ENCODE measurements at regions not wholly inside any gene's neighbourhood (a gene's known extent, or its start where the extent isn't known, plus 50 kb on each side); places are given as distances from the start of the nearest gene placed in this dataset.

DNA sequence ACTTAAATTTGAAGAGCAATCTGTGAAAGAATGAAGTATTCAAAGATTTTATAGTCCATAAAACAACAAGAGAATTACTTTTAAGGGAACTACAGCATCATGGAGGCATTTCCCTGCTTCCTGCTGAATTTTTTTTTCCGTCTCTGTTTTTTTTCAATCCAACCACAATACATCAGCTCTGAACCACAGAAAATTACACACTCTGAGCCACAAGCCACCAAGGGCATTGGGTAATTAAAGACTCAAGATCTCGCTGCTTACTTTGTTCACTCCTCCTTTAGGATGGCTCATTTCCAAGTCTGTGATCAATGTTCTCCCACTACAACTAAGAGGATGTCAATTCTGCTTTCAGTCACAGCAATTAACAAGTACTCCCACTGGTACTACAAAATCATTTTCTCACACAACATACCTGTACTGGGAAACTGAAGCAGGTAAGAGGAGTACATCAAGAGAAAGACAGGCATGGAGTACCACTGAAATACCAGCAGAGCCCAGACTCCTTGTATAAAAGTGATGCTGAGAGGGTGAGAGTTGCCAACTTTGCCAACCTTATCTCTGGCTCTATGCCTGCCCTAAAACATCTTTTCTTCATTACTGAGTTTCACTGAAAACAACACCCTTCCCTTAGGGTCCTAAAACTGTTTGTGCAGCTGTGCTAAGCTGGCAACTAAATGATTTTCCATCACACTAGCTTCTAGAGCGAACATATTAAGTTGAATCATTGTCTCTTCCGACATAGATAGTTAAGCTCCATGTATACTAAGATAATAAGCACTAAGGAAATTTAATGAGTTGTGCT lies 105.8 kb upstream of the MAGEB18 start:
- Histone ChIP-seq H3K79me2 (ENCODE audit: low read depth) (no peaks in the 10 kb centered on the region), H3K27ac (no peak overlapping the region), H3F3A (ENCODE audit: low read depth) (no peaks in the 10 kb centered on the region), H3K36me3 (no peaks in the 10 kb centered on the region), H2AFZ (replicated peaks) (no peak overlapping the region), H3K4me3 (no peak overlapping the region), H3K9me3 (ENCODE audit: low read depth) (no peaks in the 10 kb centered on the region), H3K4me1 (no peaks in the 10 kb centered on the region), H3K27me3 (no peaks in the 10 kb centered on the region), H3K9ac (no peak overlapping the region), H4K20me1 (ENCODE audit: low read depth) (no peaks in the 10 kb centered on the region), H3K4me2 (no peak overlapping the region)
- DNase-seq (ENCODE audit: low spot score), result no peak
- no peak overlapping the region for H3K27ac Mint-ChIP-seq
- H3K9me3 Mint-ChIP-seq, result no peaks in the 10 kb centered on the region
- TF ChIP-seq EZH2phosphoT487 (IDR thresholded peaks at IDR 0.05) (no peak), EZH2 (IDR thresholded peaks at IDR 0.05) (no peak)
- TF ChIP-seq, protein P1, sequence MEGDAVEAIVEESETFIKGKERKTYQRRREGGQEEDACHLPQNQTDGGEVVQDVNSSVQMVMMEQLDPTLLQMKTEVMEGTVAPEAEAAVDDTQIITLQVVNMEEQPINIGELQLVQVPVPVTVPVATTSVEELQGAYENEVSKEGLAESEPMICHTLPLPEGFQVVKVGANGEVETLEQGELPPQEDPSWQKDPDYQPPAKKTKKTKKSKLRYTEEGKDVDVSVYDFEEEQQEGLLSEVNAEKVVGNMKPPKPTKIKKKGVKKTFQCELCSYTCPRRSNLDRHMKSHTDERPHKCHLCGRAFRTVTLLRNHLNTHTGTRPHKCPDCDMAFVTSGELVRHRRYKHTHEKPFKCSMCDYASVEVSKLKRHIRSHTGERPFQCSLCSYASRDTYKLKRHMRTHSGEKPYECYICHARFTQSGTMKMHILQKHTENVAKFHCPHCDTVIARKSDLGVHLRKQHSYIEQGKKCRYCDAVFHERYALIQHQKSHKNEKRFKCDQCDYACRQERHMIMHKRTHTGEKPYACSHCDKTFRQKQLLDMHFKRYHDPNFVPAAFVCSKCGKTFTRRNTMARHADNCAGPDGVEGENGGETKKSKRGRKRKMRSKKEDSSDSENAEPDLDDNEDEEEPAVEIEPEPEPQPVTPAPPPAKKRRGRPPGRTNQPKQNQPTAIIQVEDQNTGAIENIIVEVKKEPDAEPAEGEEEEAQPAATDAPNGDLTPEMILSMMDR (IDR thresholded peaks at IDR 0.05), result no peak
- no peaks in the 10 kb centered on the region for H3K4me1 Mint-ChIP-seq
- H3K4me3 Mint-ChIP-seq, result no peak overlapping the region
- no peaks in the 10 kb centered on the region for H3K36me3 Mint-ChIP-seq
- H3K27me3 Mint-ChIP-seq (ENCODE audit: insufficient read depth, low read depth), result no peaks in the 10 kb centered on the region

DNA sequence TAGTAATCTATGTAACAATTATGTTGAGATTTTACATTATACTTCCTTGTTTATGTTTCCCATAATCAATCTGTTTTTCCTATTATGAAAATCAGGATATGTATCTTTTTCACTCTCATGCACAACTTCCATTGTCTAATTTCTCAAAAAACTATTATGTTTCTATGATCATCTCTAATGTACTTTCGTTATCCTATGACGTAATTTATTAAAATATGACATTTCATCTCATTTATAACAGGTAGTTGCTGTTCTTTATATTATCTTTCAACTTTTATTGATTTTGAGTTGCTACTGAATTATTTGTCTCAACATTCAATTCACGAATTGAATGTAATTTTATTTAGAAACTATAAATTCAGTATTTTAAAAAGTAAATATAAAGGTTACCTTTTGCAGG lies 100.8 kb upstream of the MAGEB18 start:
- H3K9me3 ChIP-seq (ENCODE audit: low read depth), result no peaks in the 10 kb centered on the region
- TF ChIP-seq, protein P1 (IDR thresholded peaks at IDR 0.05), result no peak
- TF ChIP-seq EZH2phosphoT487 (IDR thresholded peaks at IDR 0.05) (no peak), EZH2 (IDR thresholded peaks at IDR 0.05) (no peak)
- H3K4me2 ChIP-seq, result no peak overlapping the region
- no peaks in the 10 kb centered on the region for H3K36me3 ChIP-seq
- no peaks in the 10 kb centered on the region for H3K36me3 Mint-ChIP-seq
- no peaks in the 10 kb centered on the region for H3K27me3 Mint-ChIP-seq (ENCODE audit: insufficient read depth, low read depth)
- H3K27ac ChIP-seq, result no peak overlapping the region
- no peaks in the 10 kb centered on the region for H3K27me3 ChIP-seq
- H3K9ac ChIP-seq, result no peak overlapping the region
- H3K4me1 Mint-ChIP-seq, result no peaks in the 10 kb centered on the region
- no peak overlapping the region for H3K4me3 Mint-ChIP-seq
- H3K9me3 Mint-ChIP-seq, result peaks cover 2% of the 10 kb centered on the region
- DNase-seq (ENCODE audit: low spot score), result no peak
- H3K27ac Mint-ChIP-seq, result no peak overlapping the region
- no peak overlapping the region for H2AFZ ChIP-seq (replicated peaks)
- no peaks in the 10 kb centered on the region for H3F3A ChIP-seq (ENCODE audit: low read depth)
- H4K20me1 ChIP-seq (ENCODE audit: low read depth), result no peaks in the 10 kb centered on the region
- H3K79me2 ChIP-seq (ENCODE audit: low read depth), result no peaks in the 10 kb centered on the region
- no peak overlapping the region for H3K4me3 ChIP-seq
- no peaks in the 10 kb centered on the region for H3K4me1 ChIP-seq

DNA sequence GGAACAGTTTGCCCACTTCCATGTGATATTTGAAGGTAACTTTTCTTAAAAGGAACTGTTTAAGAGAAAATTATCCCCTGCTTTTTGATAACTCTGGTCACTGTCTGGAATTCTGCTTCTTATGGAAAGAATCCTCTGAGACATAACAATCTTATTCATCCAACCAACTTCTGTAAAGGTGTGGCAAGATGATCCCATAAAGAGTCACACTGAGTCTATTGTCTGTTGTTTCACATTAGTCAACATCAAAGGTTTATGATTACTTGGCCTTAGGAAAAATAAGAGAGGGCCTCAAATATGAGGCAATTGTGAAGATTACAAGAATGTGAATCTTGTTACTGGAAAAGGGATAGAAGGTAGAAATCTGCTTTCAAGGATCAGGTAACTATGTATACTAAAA lies 88.0 kb upstream of the MAGEB18 start:
- Mint-ChIP-seq H3K4me3 (no peak overlapping the region), H3K27ac (no peak overlapping the region), H3K4me1 (no peaks in the 10 kb centered on the region), H3K36me3 (no peaks in the 10 kb centered on the region), H3K27me3 (ENCODE audit: insufficient read depth, low read depth) (peaks cover 2% of the 10 kb centered on the region), H3K9me3 (peaks cover 2% of the 10 kb centered on the region)
- no peak for TF ChIP-seq EZH2 (IDR thresholded peaks at IDR 0.05)
- TF ChIP-seq EZH2phosphoT487 (IDR thresholded peaks at IDR 0.05), result no peak
- TF ChIP-seq, protein P1 (IDR thresholded peaks at IDR 0.05), result no peak
- no peaks in the 10 kb centered on the region for H3K27me3 ChIP-seq
- H4K20me1 ChIP-seq (ENCODE audit: low read depth), result no peaks in the 10 kb centered on the region
- no peaks in the 10 kb centered on the region for H3F3A ChIP-seq (ENCODE audit: low read depth)
- no peak overlapping the region for H2AFZ ChIP-seq (replicated peaks)
- no peak overlapping the region for H3K4me3 ChIP-seq
- H3K79me2 ChIP-seq (ENCODE audit: low read depth), result no peaks in the 10 kb centered on the region
- H3K4me2 ChIP-seq, result no peak overlapping the region
- no peak overlapping the region for H3K9ac ChIP-seq
- peaks cover 10% of the 10 kb centered on the region for H3K9me3 ChIP-seq (ENCODE audit: low read depth)
- H3K4me1 ChIP-seq, result no peaks in the 10 kb centered on the region
- no peak overlapping the region for H3K27ac ChIP-seq
- no peak for DNase-seq (ENCODE audit: low spot score)
- no peaks in the 10 kb centered on the region for H3K36me3 ChIP-seq
